MCF 10A (cell line): ENCODE measurements at regions not wholly inside any gene's neighbourhood (a gene's known extent, or its start where the extent isn't known, plus 50 kb on each side); places are given as distances from the start of the nearest gene placed in this dataset.

Experiments
- BruUV-seq: library from RNA; stranded (reverse); fragments of 400-500 nt; replicated peaks from 2 replicates; lab custom pipeline; 2021; lab: Mats Ljungman, UMichigan
- CTCF ChIA-PET: fragments of 300-600 bp; sonication (Branson Sonifier 250); formaldehyde crosslinking; extraction: SDS; loops from one replicate; lab custom pipeline; 2021; ENCODE audit warnings: antibody characterized with exemption, inconsistent platforms; lab: Yijun Ruan, JAX
- POLR2A ChIA-PET: fragments of 300-600, 350-650 bp; sonication (Branson Sonifier 250); formaldehyde crosslinking; extraction: SDS; loops from one replicate; lab custom pipeline; 2020; ENCODE audit warnings: antibody characterized with exemption, inconsistent platforms; lab: Yijun Ruan, JAX
- DNase-seq: peaks from one replicate; pipeline ENCODE4 v3.0.0-alpha.2; 2018; ENCODE audit not compliant: unreplicated experiment
- H3K27ac Mint-ChIP-seq: one replicate; pipeline ENCODE4 v1.8.0; 2022; ENCODE audit warnings: mild to moderate bottlenecking, low read depth, mixed read lengths; ENCODE audit not compliant: unreplicated experiment
- H3K27me3 Mint-ChIP-seq: one replicate; pipeline ENCODE4 v1.8.0; 2022; ENCODE audit warnings: mixed read lengths; ENCODE audit not compliant: insufficient read depth, unreplicated experiment
- H3K36me3 Mint-ChIP-seq: one replicate; pipeline ENCODE4 v1.8.0; 2022; ENCODE audit warnings: mild to moderate bottlenecking, moderate library complexity, mixed read lengths; ENCODE audit not compliant: insufficient read depth, unreplicated experiment
- H3K4me1 Mint-ChIP-seq: one replicate; pipeline ENCODE4 v1.8.0; 2022; ENCODE audit warnings: mixed read lengths; ENCODE audit not compliant: insufficient read depth, unreplicated experiment
- H3K4me3 Mint-ChIP-seq: one replicate; pipeline ENCODE4 v1.8.0; 2022; ENCODE audit warnings: mild to moderate bottlenecking, moderate library complexity, mixed read lengths; ENCODE audit not compliant: unreplicated experiment
- H3K9me3 Mint-ChIP-seq: one replicate; pipeline ENCODE4 v1.8.0; 2022; ENCODE audit warnings: mixed read lengths; ENCODE audit not compliant: unreplicated experiment
- CTCF ChIP-seq: fragments of 200-600 bp; IDR thresholded peaks from one replicate; pipeline ENCODE4 v1.8.0; 2022; ENCODE audit warnings: antibody characterized with exemption, mild to moderate bottlenecking; ENCODE audit not compliant: unreplicated experiment
- intact Hi-C: fragments of 100-400 bp; cut with micrococcal nuclease; formaldehyde crosslinking; loops from 2 replicates; pipeline ENCODE4 v1.14.1; 2022

- Mint-ChIP-seq H3K27ac (no peak overlapping the region), H3K4me3 (no peak overlapping the region), H3K36me3 (no peaks in the 10 kb centered on the region), H3K9me3 (no peaks in the 10 kb centered on the region), H3K4me1 (no peaks in the 10 kb centered on the region), H3K27me3 (peaks cover 31% of the 10 kb centered on the region)
- POLR2A ChIA-PET: no interaction called here
- TF ChIP-seq CTCF: no peak
- no TSS peak for BruUV-seq
- CTCF ChIA-PET: no interaction called here
- intact Hi-C loops: no loop called here
- DNase-seq: no peak
Measured at GRCh38 chr11:19499026-19499669, 213.5 kb upstream of the NAV2 start.

GRCh38 chr11:19493446-19494213 is 219.0 kb upstream of the NAV2 start:
- no peaks in the 10 kb centered on the region for H3K36me3 Mint-ChIP-seq
- POLR2A ChIA-PET: interaction anchor here (0.5 kb wide), 1 partner anchor 49 kb away, joined by 3 read pairs; no protein-coding TSS in a partner anchor
- intact Hi-C loops: no loop called here

GRCh38 chr11:19482319-19483100 is 230.1 kb upstream of the NAV2 start:
- no peak for TF ChIP-seq CTCF
- no peak overlapping the region for H3K4me3 Mint-ChIP-seq
- CTCF ChIA-PET: no interaction called here
- H3K9me3 Mint-ChIP-seq: no peaks in the 10 kb centered on the region
- H3K27me3 Mint-ChIP-seq: peaks cover 95% of the 10 kb centered on the region
- BruUV-seq: no TSS peak
- intact Hi-C loops: no loop called here
- DNase-seq: no peak
- no peaks in the 10 kb centered on the region for H3K36me3 Mint-ChIP-seq
- H3K4me1 Mint-ChIP-seq: no peaks in the 10 kb centered on the region
- H3K27ac Mint-ChIP-seq: no peak overlapping the region
- POLR2A ChIA-PET: no interaction called here

More at GRCh38 chr11:19493446-19494213, 219.0 kb upstream of the NAV2 start:
- CTCF ChIA-PET: interaction anchor here (0.5 to 0.6 kb wide), 3 partner anchors 94 to 427 kb away, joined by 3 read pairs; no protein-coding TSS in a partner anchor
- H3K4me3 Mint-ChIP-seq: no peak overlapping the region
- no peak for DNase-seq
- no peak overlapping the region for H3K27ac Mint-ChIP-seq
- no peaks in the 10 kb centered on the region for H3K4me1 Mint-ChIP-seq
- no TSS peak for BruUV-seq
- TF ChIP-seq CTCF: no peak
- H3K27me3 Mint-ChIP-seq: peaks cover 50% of the 10 kb centered on the region
- H3K9me3 Mint-ChIP-seq: no peaks in the 10 kb centered on the region

- ChIA-PET POLR2A (no interaction called here), CTCF (no interaction called here)
- Mint-ChIP-seq H3K4me1 (no peaks in the 10 kb centered on the region), H3K36me3 (no peaks in the 10 kb centered on the region), H3K4me3 (no peak overlapping the region), H3K27me3 (peaks cover 95% of the 10 kb centered on the region), H3K27ac (no peak overlapping the region), H3K9me3 (no peaks in the 10 kb centered on the region)
- no TSS peak for BruUV-seq
- no peak for TF ChIP-seq CTCF
- intact Hi-C loops: no loop called here
- no peak for DNase-seq
Measured at GRCh38 chr11:19480540-19480939, 232.1 kb upstream of the NAV2 start.
